ENCODE measurements at regions not wholly inside any gene's neighbourhood (a gene's known extent, or its start where the extent isn't known, plus 50 kb on each side); places are given as distances from the start of the nearest gene placed in this dataset.

DNA sequence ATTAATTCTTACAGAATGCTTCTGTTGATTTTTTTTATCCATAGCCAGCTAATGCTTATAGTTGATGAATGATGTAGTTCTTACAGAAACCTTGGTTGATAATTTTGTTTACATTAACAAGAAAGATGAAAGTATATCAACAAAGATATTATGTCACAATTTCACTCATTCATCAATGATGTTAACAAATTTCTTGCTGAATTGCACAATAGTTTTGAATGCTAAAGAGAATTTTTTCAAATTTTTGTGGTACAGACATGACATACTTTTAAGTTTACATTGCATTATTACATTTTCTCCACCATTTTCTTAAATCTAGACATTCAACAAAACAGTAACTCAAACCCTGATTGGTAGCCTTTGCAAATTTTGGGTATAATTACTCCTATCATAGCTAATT, 236.3 kb downstream of the FOXD2 start:
- no peak for DNase-seq
- Mint-ChIP-seq H3K27me3 (no peaks in the 10 kb centered on the region), H3K4me1 (no peaks in the 10 kb centered on the region), H3K9me3 (ENCODE audit: insufficient read depth) (peaks cover 6% of the 10 kb centered on the region), H3K27ac (no peak overlapping the region), H3K4me3 (no peak overlapping the region)
- H3K79me2 ChIP-seq (ENCODE audit: control insufficient read depth, insufficient read depth, low read length), result no peaks in the 10 kb centered on the region
- no peak overlapping the region for H2AFZ ChIP-seq (ENCODE audit: insufficient read depth, low read depth, low read length, poor library complexity, severe bottlenecking)
- no peak overlapping the region for H3K27ac ChIP-seq (ENCODE audit: low read length in 2 of 2)
- ChIA-PET CTCF (no interaction called here), POLR2A (no interaction called here)
- no peak overlapping the region for H3K4me3 ChIP-seq (ENCODE audit: control extremely low read depth in 1 of 5, extremely low read depth in 1 of 5, insufficient read depth in 1 of 5, low read depth in 2 of 5, low read length in 4 of 5)
- H3K27me3 ChIP-seq (replicated peaks in 1 of 4; ENCODE audit: control extremely low read depth in 1 of 4, control insufficient read depth in 3 of 4, insufficient read depth in 4 of 4, low read length in 3 of 4), result peaks cover 0 to 2% (median 0%) of the 10 kb centered on the region in 4 experiments
- no peak for ATAC-seq (ENCODE audit: low read depth)
- no peak overlapping the region for H3K9ac ChIP-seq (ENCODE audit: low read length)
- H3K9me3 ChIP-seq (ENCODE audit: control extremely low read depth in 1 of 3, control insufficient read depth in 2 of 3, insufficient read depth in 1 of 3, low read length in 2 of 3), result peaks cover 0 to 7% (median 6%) of the 10 kb centered on the region in 3 donors
- no peaks in the 10 kb centered on the region for H4K20me1 ChIP-seq (ENCODE audit: control insufficient read depth, insufficient read depth, low read length, poor library complexity, severe bottlenecking)
- no peaks in the 10 kb centered on the region for H3K4me1 ChIP-seq (ENCODE audit: control insufficient read depth in 2 of 2, insufficient read depth in 2 of 2, low read length in 2 of 2)
- no peaks in the 10 kb centered on the region for H3K36me3 ChIP-seq (replicated peaks in 1 of 2; ENCODE audit: control extremely low read depth in 1 of 2, control insufficient read depth in 1 of 2, extremely low read depth in 1 of 2, insufficient read depth in 2 of 2, low read length in 1 of 2)
- no peak overlapping the region for H3K4me2 ChIP-seq (replicated peaks; ENCODE audit: low read depth, low read length, poor library complexity, severe bottlenecking)
- intact Hi-C loops (cut with micrococcal nuclease), result no loop called here
- no peak for TF ChIP-seq CTCF (IDR thresholded peaks at IDR 0.05)

DNA sequence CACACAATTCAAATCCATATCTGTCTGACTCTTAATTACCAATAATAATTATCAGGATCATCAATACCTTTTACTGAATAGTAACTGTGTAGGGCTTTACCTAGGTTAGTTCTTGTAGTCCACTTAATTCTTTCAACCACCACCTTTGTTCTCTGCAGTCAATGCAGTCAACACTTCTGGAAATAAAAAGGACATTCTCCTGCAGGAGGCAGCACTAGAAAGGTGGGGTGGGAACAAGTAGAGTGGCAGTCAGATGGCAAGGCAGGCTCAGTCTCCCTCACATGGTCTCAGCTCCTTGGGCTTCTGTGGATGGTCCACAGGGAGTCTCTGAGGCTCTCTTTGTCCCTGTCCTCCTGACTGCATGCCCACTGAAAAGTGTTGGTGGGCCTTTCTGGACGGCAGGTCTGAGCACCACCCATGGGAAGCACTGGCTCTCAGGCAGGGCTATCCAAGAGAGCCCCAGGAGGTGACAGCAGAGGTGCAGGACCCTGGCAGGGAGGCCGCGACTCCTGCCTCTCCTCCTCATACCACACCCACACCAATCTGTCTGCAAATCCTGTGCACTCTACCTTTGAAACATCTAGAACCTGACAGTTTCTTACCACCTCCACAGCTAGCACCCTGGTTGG, 237.3 kb downstream of the FOXD2 start:
- H3K9ac ChIP-seq (ENCODE audit: low read length), result no peak overlapping the region
- no peak for DNase-seq
- no peak overlapping the region for H3K4me3 Mint-ChIP-seq
- H3K4me1 ChIP-seq (ENCODE audit: control insufficient read depth in 2 of 2, insufficient read depth in 2 of 2, low read length in 2 of 2), result no peaks in the 10 kb centered on the region
- intact Hi-C loops (cut with micrococcal nuclease), result no loop called here
- ChIA-PET POLR2A (no interaction called here), CTCF (no interaction called here)
- 91% methylated on average over 3 of the region's 3 CpGs for WGBS (ENCODE audit: insufficient coverage)
- no peak overlapping the region for H3K4me2 ChIP-seq (replicated peaks; ENCODE audit: low read depth, low read length, poor library complexity, severe bottlenecking)
- H3K27ac Mint-ChIP-seq, result no peak overlapping the region
- ATAC-seq (ENCODE audit: low read depth), result no peak
- H3K4me1 Mint-ChIP-seq, result no peaks in the 10 kb centered on the region
- peaks cover 3% of the 10 kb centered on the region for H3K27me3 Mint-ChIP-seq
- no peaks in the 10 kb centered on the region for H4K20me1 ChIP-seq (ENCODE audit: control insufficient read depth, insufficient read depth, low read length, poor library complexity, severe bottlenecking)
- H3K9me3 ChIP-seq (ENCODE audit: control extremely low read depth in 1 of 3, control insufficient read depth in 2 of 3, insufficient read depth in 1 of 3, low read length in 2 of 3), result peaks cover 0 to 5% (median 4%) of the 10 kb centered on the region in 3 donors
- no peak overlapping the region for H2AFZ ChIP-seq (ENCODE audit: insufficient read depth, low read depth, low read length, poor library complexity, severe bottlenecking)
- no peaks in the 10 kb centered on the region for H3K79me2 ChIP-seq (ENCODE audit: control insufficient read depth, insufficient read depth, low read length)
- H3K27ac ChIP-seq (ENCODE audit: low read length in 2 of 2), result no peak overlapping the region
- peaks cover 6% of the 10 kb centered on the region for H3K9me3 Mint-ChIP-seq (ENCODE audit: insufficient read depth)
- TF ChIP-seq EZH2 (IDR thresholded peaks at IDR 0.05; ENCODE audit: borderline replicate concordance, insufficient read depth, low read depth, low read length, poor library complexity, severe bottlenecking), result no peak
- TF ChIP-seq CTCF (IDR thresholded peaks at IDR 0.05), result no peak
- peaks cover 0 to 2% (median 0%) of the 10 kb centered on the region in 4 experiments for H3K27me3 ChIP-seq (replicated peaks in 1 of 4; ENCODE audit: control extremely low read depth in 1 of 4, control insufficient read depth in 3 of 4, insufficient read depth in 4 of 4, low read length in 3 of 4)
- no peak overlapping the region for H3K4me3 ChIP-seq (ENCODE audit: control extremely low read depth in 1 of 5, extremely low read depth in 1 of 5, insufficient read depth in 1 of 5, low read depth in 2 of 5, low read length in 4 of 5)
- no peaks in the 10 kb centered on the region for H3K36me3 ChIP-seq (replicated peaks in 1 of 2; ENCODE audit: control extremely low read depth in 1 of 2, control insufficient read depth in 1 of 2, extremely low read depth in 1 of 2, insufficient read depth in 2 of 2, low read length in 1 of 2)

Measured in B cell (primary cell).